Peyer's patch (tissue), 4 donors: ENCODE measurements at regions not wholly inside any gene's neighbourhood (a gene's known extent, or its start where the extent isn't known, plus 50 kb on each side); places are given as distances from the start of the nearest gene placed in this dataset.

Experiments
- CTCF ChIP-seq, 6 experiments: fragments of 450-650 bp in 4 of 6; fragments of 200-600 bp in 2 of 6; sonication (generic) in 1 of 6; IDR thresholded peaks; one replicate each; pipeline ENCODE4 v1.5.1; 2017 to 2019; ENCODE audit warnings: antibody characterized with exemption in 6 of 6, mild to moderate bottlenecking in 3 of 6, moderate library complexity in 1 of 6
- POLR2A ChIP-seq, 2 donors: fragments of 450-650 bp; IDR thresholded peaks; one replicate each; pipeline ENCODE4 v1.5.1; 2017; ENCODE audit warnings: antibody characterized with exemption in 2 of 2, mild to moderate bottlenecking in 2 of 2, moderate library complexity in 2 of 2

GRCh38 chr6:170167657-170168159 is 123.2 kb downstream of the DLL1 start:
- TF ChIP-seq CTCF (IDR thresholded peaks at IDR 0.05), result no peak
- TF ChIP-seq POLR2A (IDR thresholded peaks at IDR 0.05), result no peak
